ENCODE measurements at regions not wholly inside any gene's neighbourhood (a gene's known extent, or its start where the extent isn't known, plus 50 kb on each side); places are given as distances from the start of the nearest gene placed in this dataset.

- DNase-seq (ENCODE audit: low read depth in 4 of 4, low spot score in 1 of 4), result no peak
Observed at GRCh38 chr6:126091466-126091865, 105.1 kb downstream of the TRMT11 start.

DNA sequence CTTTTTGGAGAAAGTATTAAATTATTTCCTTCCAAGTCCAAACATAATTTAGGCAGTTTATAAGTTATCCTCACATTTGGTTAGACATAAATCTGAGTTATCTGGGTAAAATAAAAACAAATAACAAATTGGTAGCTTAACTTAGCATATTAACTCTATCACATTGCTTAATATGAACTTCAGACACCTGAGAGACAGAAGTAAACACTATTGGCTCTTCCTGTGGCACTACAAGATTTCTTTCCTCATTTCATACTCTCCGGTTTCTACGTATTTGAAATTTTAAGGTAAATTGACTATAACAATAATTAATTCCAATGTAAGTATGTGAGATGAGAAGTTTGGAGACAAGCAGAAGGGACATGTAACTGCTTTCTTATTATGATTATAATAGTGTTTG, 106.8 kb downstream of the TRMT11 start:
- no peak for DNase-seq (ENCODE audit: low read depth in 4 of 4, low spot score in 1 of 4)

GRCh38 chr6:126094411-126094810, 108.1 kb downstream of the TRMT11 start:
- no peak for DNase-seq (ENCODE audit: low read depth in 4 of 4, low spot score in 1 of 4)

GRCh38 chr6:126100386-126100785, 114.0 kb downstream of the TRMT11 start:
- no peak for DNase-seq (ENCODE audit: low read depth in 4 of 4, low spot score in 1 of 4)

DNA sequence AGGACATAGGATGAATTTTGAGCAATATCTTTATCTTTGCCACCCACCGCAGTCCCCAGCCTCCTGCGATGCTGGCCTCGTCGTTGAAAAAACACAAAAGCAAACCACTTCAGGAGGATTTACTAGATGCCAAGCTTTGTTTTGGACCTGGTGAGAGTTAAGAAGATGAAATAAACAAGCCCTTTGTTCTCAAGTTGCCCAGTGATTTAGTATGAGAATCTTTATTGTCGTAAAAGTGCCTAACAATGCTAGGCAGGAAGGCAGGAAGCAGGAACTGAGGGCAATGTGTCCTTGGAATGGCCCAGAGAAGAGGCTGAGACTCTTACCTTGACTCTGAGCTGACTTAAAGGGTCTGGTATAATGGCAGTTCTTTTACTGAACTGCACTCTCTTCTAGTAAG, 116.0 kb downstream of the TRMT11 start:
- DNase-seq (ENCODE audit: low read depth in 4 of 4, low spot score in 1 of 4), result no peak

DNA sequence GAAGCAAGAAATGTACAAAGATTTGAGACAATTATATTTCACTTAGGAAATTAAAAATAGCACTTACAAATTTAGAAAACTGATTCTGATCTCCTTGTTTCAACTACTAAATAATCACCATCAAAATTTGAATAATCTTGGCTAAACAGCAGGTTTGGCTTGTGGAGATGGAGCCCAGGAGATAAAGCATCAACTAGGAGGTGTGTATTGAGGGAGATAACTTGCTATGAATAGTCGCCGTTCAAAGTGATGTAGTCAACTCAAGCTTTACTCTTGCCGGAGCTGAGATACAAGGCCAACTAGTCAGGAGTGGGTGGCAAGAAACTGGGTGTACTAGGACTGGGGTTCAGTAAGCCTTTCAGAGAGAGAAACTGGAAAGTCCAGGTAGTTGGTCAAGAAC, 117.7 kb downstream of the TRMT11 start:
- DNase-seq (ENCODE audit: low read depth in 4 of 4, low spot score in 1 of 4), result no peak

- DNase-seq (ENCODE audit: low read depth in 4 of 4, low spot score in 1 of 4), result no peak
Observed at GRCh38 chr6:126107475-126108166, 121.3 kb downstream of the TRMT11 start.

GRCh38 chr6:126110512-126111270, 124.4 kb downstream of the TRMT11 start:
- no peak for DNase-seq (ENCODE audit: low read depth in 4 of 4, low spot score in 1 of 4)

GRCh38 chr6:126111327-126111726, 125.0 kb downstream of the TRMT11 start:
- no peak for DNase-seq (ENCODE audit: low read depth in 4 of 4, low spot score in 1 of 4)

DNA sequence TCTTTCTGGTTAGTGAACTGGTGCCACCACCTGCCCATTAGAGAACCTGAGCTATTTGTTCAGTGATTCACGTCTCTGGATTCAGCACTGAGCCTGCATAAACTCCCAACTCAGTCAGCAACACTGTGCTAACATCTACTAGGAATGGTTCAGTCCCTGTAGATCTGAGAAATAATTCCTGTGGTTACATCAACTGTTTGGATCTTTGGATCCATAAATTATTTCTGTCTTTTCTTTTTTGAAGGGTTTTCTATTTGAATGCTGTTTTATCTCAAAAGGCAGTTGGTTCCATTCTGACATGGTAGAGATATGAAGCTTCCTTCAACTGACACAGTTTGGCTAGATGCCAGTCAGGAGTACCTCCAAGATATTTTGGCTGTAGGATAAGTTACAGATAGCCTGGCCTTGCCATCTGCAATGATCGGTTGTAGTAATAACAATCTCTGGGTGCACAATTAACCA, 125.9 kb downstream of the TRMT11 start:
- DNase-seq (ENCODE audit: low read depth in 4 of 4, low spot score in 1 of 4), result no peak

- no peak for DNase-seq (ENCODE audit: low read depth in 4 of 4, low spot score in 1 of 4)
Observed at GRCh38 chr6:126113261-126113660, 126.9 kb downstream of the TRMT11 start.

- no peak for DNase-seq (ENCODE audit: low read depth in 4 of 4, low spot score in 1 of 4)
Observed at GRCh38 chr6:126117251-126117650, 130.9 kb downstream of the TRMT11 start.

- DNase-seq (ENCODE audit: low read depth in 4 of 4, low spot score in 1 of 4), result no peak
Observed at GRCh38 chr6:126118058-126118755, 131.9 kb downstream of the TRMT11 start.

GRCh38 chr6:126118936-126119335, 132.6 kb downstream of the TRMT11 start:
- DNase-seq (ENCODE audit: low read depth in 4 of 4, low spot score in 1 of 4), result no peak

GRCh38 chr6:126123226-126123625, 136.9 kb downstream of the TRMT11 start:
- DNase-seq (ENCODE audit: low read depth in 4 of 4, low spot score in 1 of 4), result no peak

GRCh38 chr6:126127659-126128058, 141.3 kb downstream of the TRMT11 start:
- DNase-seq (ENCODE audit: low read depth in 4 of 4, low spot score in 1 of 4), result no peak

GRCh38 chr6:126131246-126131645, 144.9 kb downstream of the TRMT11 start:
- DNase-seq (ENCODE audit: low read depth in 4 of 4, low spot score in 1 of 4), result no peak

- no peak for DNase-seq (ENCODE audit: low read depth in 4 of 4, low spot score in 1 of 4)
Observed at GRCh38 chr6:126133984-126134383, 147.6 kb downstream of the TRMT11 start.

- DNase-seq (ENCODE audit: low read depth in 4 of 4, low spot score in 1 of 4), result no peak
Observed at GRCh38 chr6:126134491-126134890, 148.2 kb downstream of the TRMT11 start.

- no peak for DNase-seq (ENCODE audit: low read depth in 4 of 4, low spot score in 1 of 4)
Observed at GRCh38 chr6:126140015-126140414, 153.7 kb downstream of the TRMT11 start.

DNA sequence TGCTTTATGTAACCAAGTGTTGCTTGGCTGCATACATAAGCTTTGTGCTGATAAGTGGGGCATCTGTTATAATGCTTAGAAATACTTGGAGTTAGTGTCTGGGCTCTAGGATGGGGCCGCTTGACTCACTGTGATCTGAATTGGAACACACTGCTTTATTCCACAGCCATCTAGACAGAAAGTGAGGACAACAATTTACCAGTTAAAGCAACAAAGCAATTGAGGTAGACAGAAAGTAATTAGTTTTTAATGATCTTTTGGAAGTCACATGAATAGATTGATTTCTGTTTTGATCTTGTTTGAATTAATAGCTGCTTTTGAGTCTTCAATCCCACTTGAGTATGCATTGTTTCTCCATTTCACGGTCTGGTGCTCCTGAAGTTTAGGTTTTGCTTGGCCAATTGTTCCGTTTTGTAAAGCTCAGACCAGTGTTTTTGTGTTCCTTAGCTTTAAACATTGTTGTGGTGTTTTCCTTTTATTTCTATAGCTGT, 157.5 kb downstream of the TRMT11 start:
- DNase-seq (ENCODE audit: low read depth in 4 of 4, low spot score in 1 of 4), result no peak

DNA sequence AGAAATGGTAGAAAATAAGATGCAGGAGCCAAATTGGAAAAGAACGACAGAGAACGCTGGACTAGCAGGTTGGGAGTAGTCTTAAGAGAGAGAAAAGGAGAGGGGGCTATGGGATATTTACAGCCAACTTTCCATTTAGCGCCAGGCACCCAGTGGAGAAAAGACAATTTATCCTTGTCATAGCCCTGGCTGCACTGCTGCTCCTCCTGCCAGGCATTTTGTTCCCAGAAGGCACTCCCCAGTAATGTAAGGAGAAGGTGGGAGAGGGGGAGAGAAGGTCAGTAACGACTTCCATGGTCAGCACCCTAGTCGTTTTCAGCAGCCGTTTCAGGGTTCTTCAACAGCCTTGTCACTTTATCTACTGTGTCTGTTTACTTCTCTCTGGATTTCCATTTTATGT, 159.0 kb downstream of the TRMT11 start:
- no peak for DNase-seq (ENCODE audit: low read depth in 4 of 4, low spot score in 1 of 4)

All from stimulated activated CD4-positive, alpha-beta T cell treated with anti-CD3 and anti-CD28 coated beads, Interleukin-1b, Interleukin-23, amount 100 ng/mL, for 24 hours (primary cell).